Keratinocyte (primary cell): ENCODE measurements at regions not wholly inside any gene's neighbourhood (a gene's known extent, or its start where the extent isn't known, plus 50 kb on each side); places are given as distances from the start of the nearest gene placed in this dataset.

ENCODE experiments used
- DNase-seq: peaks from one replicate; pipeline ENCODE4 v3.0.0-alpha.2; 2011; ENCODE audit warnings: low read depth, missing footprints, low spot score
- FAIRE-seq: peaks from 2 replicates; lab custom pipeline; 2011; peaks lifted over from hg19 to GRCh38; lab: Jason Lieb, UNC
- H2AFZ ChIP-seq: 2 replicates; pipeline ENCODE4 v1.6.0; 2012; ENCODE audit warnings: low read length, control low read depth, inconsistent platforms; ENCODE audit not compliant: control insufficient read depth
- H3K27ac ChIP-seq: 2 replicates; pipeline ENCODE4 v1.5.1; 2011; ENCODE audit warnings: low read length; ENCODE audit not compliant: control insufficient read depth, insufficient read depth
- H3K27me3 ChIP-seq: 3 replicates; pipeline ENCODE4 v1.6.0; 2011; ENCODE audit warnings: low read length; ENCODE audit not compliant: control insufficient read depth, insufficient read depth; ENCODE audit errors: extremely low read depth
- H3K36me3 ChIP-seq, 2 experiments: 2 replicates in 1 of 2; 3 replicates in 1 of 2; pipeline ENCODE4 v1.5.1; 2011; ENCODE audit warnings: low read length in 2 of 2, mild to moderate bottlenecking in 1 of 2; ENCODE audit not compliant: control insufficient read depth in 2 of 2, insufficient read depth in 2 of 2; ENCODE audit errors: extremely low read depth in 1 of 2
- H3K4me1 ChIP-seq: 3 replicates; pipeline ENCODE4 v1.5.1; 2011; ENCODE audit warnings: low read length; ENCODE audit not compliant: control insufficient read depth, insufficient read depth; ENCODE audit errors: extremely low read depth
- H3K4me2 ChIP-seq: 3 replicates; pipeline ENCODE4 v1.6.0; 2011; ENCODE audit warnings: low read depth, low read length; ENCODE audit not compliant: control insufficient read depth, insufficient read depth; ENCODE audit errors: extremely low read depth
- H3K4me3 ChIP-seq, 3 experiments: fragments of 200-600 bp in 1 of 3; sonication (generic) in 1 of 3; 2 replicates in 2 of 3; 3 replicates in 1 of 3; pipeline ENCODE4 v1.5.1; 2011 to 2016; ENCODE audit warnings: low read length in 3 of 3, mild to moderate bottlenecking in 3 of 3, control low read depth in 2 of 3, inconsistent platforms in 1 of 3, low read depth in 1 of 3, mixed read lengths in 1 of 3, mixed run types in 1 of 3, moderate library complexity in 1 of 3; ENCODE audit not compliant: control insufficient read depth in 2 of 3, insufficient read depth in 2 of 3; ENCODE audit errors: extremely low read depth in 1 of 3
- H3K79me2 ChIP-seq: 2 replicates; pipeline ENCODE4 v1.6.0; 2012; ENCODE audit warnings: low read length; ENCODE audit not compliant: control insufficient read depth, insufficient read depth
- H3K9ac ChIP-seq: 3 replicates; pipeline ENCODE4 v1.6.0; 2011; ENCODE audit warnings: low read length; ENCODE audit not compliant: control insufficient read depth, insufficient read depth; ENCODE audit errors: extremely low read depth
- H3K9me1 ChIP-seq: 3 replicates; pipeline ENCODE4 v1.6.0; 2011; ENCODE audit warnings: low read length; ENCODE audit not compliant: control insufficient read depth, insufficient read depth; ENCODE audit errors: extremely low read depth
- H3K9me3 ChIP-seq: 2 replicates; pipeline ENCODE4 v1.5.1; 2012; ENCODE audit warnings: low read depth, low read length; ENCODE audit not compliant: control insufficient read depth
- H4K20me1 ChIP-seq: 3 replicates; pipeline ENCODE4 v1.6.0; 2011; ENCODE audit warnings: low read length; ENCODE audit not compliant: control insufficient read depth, insufficient read depth; ENCODE audit errors: extremely low read depth
- CTCF ChIP-seq, 3 experiments: IDR thresholded peaks in 1 of 3; conservative IDR thresholded peaks in 1 of 3; optimal IDR thresholded peaks in 1 of 3; 2 replicates in 2 of 3; 3 replicates in 1 of 3; pipeline versions ENCODE3 to v1.5.1; 2011; ENCODE audit warnings: low read length in 3 of 3, mild to moderate bottlenecking in 3 of 3, moderate library complexity in 2 of 3, control low read depth in 1 of 3, inconsistent platforms in 1 of 3; ENCODE audit not compliant: insufficient read depth in 2 of 3; ENCODE audit errors: extremely low read depth in 1 of 3
- EZH2 ChIP-seq: IDR thresholded peaks from one replicate; pipeline ENCODE4 v1.6.1; 2012; ENCODE audit warnings: inconsistent platforms, mild to moderate bottlenecking, low read length, moderate library complexity
- dilution Hi-C: fragments of 300-500 bp; cut with MboI; formaldehyde crosslinking; loops from one replicate; pipeline ENCODE4 v1.7.0; 2020; ENCODE audit warnings: low sequenced_read_pairs; ENCODE audit not compliant: extremely low pct_ligation_motif_present

DNA sequence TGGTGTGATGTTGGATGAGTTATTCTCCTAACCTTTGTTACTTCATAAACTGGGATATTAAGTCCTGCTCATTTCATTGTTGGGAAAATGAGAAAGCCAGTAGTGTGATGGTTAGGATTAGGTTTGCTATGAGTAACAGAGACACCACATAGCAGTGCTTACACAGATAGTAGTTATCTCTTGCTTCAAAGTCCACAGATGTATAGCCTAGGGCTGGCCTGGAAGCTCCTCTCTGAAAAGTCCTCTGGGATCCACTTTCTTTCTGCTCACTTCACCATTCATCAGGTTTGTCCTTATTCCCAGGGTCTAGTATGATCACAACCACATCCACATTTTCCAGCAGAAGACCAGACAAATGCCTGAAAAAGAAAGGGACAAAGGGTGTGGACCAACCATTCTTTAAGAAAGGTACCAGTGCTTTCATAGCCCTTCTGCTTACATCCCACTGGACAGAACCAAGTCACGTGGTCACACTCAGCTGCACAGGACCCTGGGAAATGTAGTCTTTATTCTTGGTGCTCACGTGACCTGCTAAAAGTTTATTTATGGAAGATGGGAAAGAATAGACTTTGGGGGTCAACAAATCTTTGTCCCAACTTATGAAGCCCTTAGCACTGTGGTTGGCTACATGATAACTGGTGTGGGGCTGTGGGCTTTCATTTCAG, 108.9 kb downstream of the INSIG2 start:
- H2AFZ ChIP-seq, result no peak overlapping the region
- no peak overlapping the region for H3K9ac ChIP-seq
- no peaks in the 10 kb centered on the region for H3K79me2 ChIP-seq
- H3K9me1 ChIP-seq, result no peaks in the 10 kb centered on the region
- H3K4me3 ChIP-seq, result no peak overlapping the region
- DNase-seq (no peak), FAIRE-seq (no peak)
- no peaks in the 10 kb centered on the region for H3K36me3 ChIP-seq
- no peaks in the 10 kb centered on the region for H3K27me3 ChIP-seq
- H4K20me1 ChIP-seq, result no peaks in the 10 kb centered on the region
- no peak overlapping the region for H3K27ac ChIP-seq
- TF ChIP-seq CTCF (optimal IDR thresholded peaks at IDR 0.05 in 1 of 3, IDR thresholded peaks at IDR 0.05 in 1 of 3, conservative IDR thresholded peaks at IDR 0.05 in 1 of 3; ENCODE audit: extremely low read depth in 1 of 3, insufficient read depth in 2 of 3, low read length in 3 of 3), result no peak
- no peak for TF ChIP-seq EZH2
- no peak overlapping the region for H3K4me2 ChIP-seq
- H3K4me1 ChIP-seq, result no peaks in the 10 kb centered on the region
- dilution Hi-C loops, result no loop called here
- H3K9me3 ChIP-seq, result no peaks in the 10 kb centered on the region

DNA sequence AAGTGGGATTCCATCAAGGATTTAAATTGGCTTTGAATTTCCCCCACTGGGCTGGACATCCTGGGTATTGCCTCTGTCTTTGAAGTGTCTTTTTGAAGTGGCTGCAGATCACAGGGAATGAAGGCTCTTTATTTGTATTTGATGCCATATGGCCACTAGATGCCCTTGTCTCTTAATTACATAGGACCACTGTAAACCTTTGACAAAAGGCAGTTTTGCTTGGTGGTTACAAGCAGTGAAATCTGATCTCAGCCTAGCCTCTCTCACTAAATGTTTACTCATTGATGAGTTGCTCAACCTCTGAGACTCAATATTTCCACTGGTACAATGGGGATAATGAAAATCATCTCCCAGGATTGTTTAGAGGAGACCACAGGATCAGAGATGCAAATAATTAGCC, 102.2 kb downstream of the INSIG2 start:
- FAIRE-seq, result no peak
- Histone ChIP-seq H3K4me3 (no peak overlapping the region), H3K27ac (no peak overlapping the region), H3K9ac (no peak overlapping the region), H3K36me3 (no peaks in the 10 kb centered on the region), H4K20me1 (no peaks in the 10 kb centered on the region), H2AFZ (no peak overlapping the region), H3K4me2 (no peak overlapping the region), H3K9me1 (no peaks in the 10 kb centered on the region), H3K4me1 (no peaks in the 10 kb centered on the region), H3K9me3 (no peaks in the 10 kb centered on the region), H3K27me3 (no peaks in the 10 kb centered on the region), H3K79me2 (no peaks in the 10 kb centered on the region)
- no peak for DNase-seq
- dilution Hi-C loops, result no loop called here
- TF ChIP-seq EZH2 (no peak), CTCF (optimal IDR thresholded peaks at IDR 0.05 in 1 of 3, IDR thresholded peaks at IDR 0.05 in 1 of 3, conservative IDR thresholded peaks at IDR 0.05 in 1 of 3; ENCODE audit: extremely low read depth in 1 of 3, insufficient read depth in 2 of 3, low read length in 3 of 3) (no peak)
